ENCODE measurements at regions not wholly inside any gene's neighbourhood (a gene's known extent, or its start where the extent isn't known, plus 50 kb on each side); places are given as distances from the start of the nearest gene placed in this dataset.

DNA sequence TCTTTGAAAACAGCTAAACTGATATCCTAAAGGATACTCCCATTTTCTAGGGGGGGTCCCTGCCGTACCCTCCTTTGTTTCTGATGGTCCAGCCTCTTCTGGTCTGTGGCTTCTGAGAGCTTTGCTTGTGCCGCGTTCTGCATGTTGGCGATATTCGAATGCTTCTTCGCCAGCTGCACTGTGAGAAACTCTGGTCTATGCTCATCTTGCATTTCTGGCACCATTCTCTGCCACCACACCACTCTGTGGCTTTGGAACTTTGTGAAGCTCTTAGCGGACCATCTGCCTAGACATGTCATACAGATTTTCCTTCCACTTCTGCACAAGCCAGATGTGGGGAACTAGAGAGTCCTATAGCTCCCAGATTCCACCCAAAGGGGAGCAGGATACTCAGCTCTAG, 197.2 kb downstream of the REEP3 start:
- no peaks in the 10 kb centered on the region for H4K20me1 ChIP-seq (ENCODE audit: insufficient read depth, low read length)
- H3K4me1 ChIP-seq (ENCODE audit: low read length), result peaks cover 17% of the 10 kb centered on the region
- H3K27ac ChIP-seq (ENCODE audit: low read length), result no peak overlapping the region
- no peak overlapping the region for H3K9ac ChIP-seq (ENCODE audit: low read length)
- no peak overlapping the region for H3K4me2 ChIP-seq (ENCODE audit: low read length)
- H2AFZ ChIP-seq (ENCODE audit: low read depth, low read length), result no peak overlapping the region
- no peaks in the 10 kb centered on the region for H3K9me3 ChIP-seq (ENCODE audit: insufficient read depth, low read length)
- no peak for TF ChIP-seq EZH2phosphoT487 (IDR thresholded peaks at IDR 0.05; ENCODE audit: low read depth)
- TF ChIP-seq, protein P1, sequence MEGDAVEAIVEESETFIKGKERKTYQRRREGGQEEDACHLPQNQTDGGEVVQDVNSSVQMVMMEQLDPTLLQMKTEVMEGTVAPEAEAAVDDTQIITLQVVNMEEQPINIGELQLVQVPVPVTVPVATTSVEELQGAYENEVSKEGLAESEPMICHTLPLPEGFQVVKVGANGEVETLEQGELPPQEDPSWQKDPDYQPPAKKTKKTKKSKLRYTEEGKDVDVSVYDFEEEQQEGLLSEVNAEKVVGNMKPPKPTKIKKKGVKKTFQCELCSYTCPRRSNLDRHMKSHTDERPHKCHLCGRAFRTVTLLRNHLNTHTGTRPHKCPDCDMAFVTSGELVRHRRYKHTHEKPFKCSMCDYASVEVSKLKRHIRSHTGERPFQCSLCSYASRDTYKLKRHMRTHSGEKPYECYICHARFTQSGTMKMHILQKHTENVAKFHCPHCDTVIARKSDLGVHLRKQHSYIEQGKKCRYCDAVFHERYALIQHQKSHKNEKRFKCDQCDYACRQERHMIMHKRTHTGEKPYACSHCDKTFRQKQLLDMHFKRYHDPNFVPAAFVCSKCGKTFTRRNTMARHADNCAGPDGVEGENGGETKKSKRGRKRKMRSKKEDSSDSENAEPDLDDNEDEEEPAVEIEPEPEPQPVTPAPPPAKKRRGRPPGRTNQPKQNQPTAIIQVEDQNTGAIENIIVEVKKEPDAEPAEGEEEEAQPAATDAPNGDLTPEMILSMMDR (IDR thresholded peaks at IDR 0.05; ENCODE audit: low read depth, low read length), result no peak
- no peaks in the 10 kb centered on the region for H3K36me3 ChIP-seq (replicated peaks; ENCODE audit: low read depth, low read length)
- no peak overlapping the region for H3K4me3 ChIP-seq (ENCODE audit: low read length)
- no peaks in the 10 kb centered on the region for H3K79me2 ChIP-seq (ENCODE audit: low read length)
- peaks cover 22% of the 10 kb centered on the region; the same call in 1 of the 2 replicates for H3K27me3 ChIP-seq (ENCODE audit: low read depth, low read length)

DNA sequence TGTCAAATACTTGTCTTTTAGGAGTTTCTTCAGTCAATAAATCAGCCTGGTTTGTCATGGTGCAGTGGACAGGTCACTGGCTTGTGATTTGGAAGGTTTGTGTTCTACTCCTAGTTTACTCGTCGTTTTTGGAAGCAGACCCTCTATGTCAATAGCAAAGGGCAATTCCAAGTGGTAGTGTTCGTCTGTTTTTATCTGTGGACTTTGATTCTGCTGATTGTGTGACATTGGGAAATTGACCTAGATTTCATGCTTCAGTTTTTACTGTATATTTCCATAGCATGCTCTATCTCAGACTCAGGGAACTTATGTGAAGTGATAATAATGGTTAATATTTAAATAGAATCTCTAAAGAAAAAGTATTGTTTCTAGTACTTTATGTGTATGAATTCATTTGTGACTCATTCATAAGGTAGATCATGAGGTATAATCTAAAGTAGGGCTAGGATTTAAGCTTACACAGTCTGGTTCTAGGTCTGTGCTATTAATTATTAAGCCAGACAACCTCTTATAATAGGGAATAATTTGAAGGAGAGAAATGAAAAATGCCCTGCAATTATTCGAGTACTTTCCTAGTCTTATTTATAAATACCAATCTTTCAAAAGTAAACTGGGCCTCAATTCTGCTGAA, 198.1 kb downstream of the REEP3 start:
- TF ChIP-seq, protein P1 (IDR thresholded peaks at IDR 0.05; ENCODE audit: low read depth, low read length), result no peak
- TF ChIP-seq EZH2phosphoT487 (IDR thresholded peaks at IDR 0.05; ENCODE audit: low read depth), result no peak
- no peak overlapping the region for H3K4me2 ChIP-seq (ENCODE audit: low read length)
- no peak overlapping the region for H3K4me3 ChIP-seq (ENCODE audit: low read length)
- no peak overlapping the region for H3K27ac ChIP-seq (ENCODE audit: low read length)
- no peaks in the 10 kb centered on the region for H3K36me3 ChIP-seq (replicated peaks; ENCODE audit: low read depth, low read length)
- peaks cover 17% of the 10 kb centered on the region for H3K4me1 ChIP-seq (ENCODE audit: low read length)
- no peaks in the 10 kb centered on the region for H3K79me2 ChIP-seq (ENCODE audit: low read length)
- H3K27me3 ChIP-seq (ENCODE audit: low read depth, low read length), result peaks cover 22% of the 10 kb centered on the region; the same call in 1 of the 2 replicates
- H4K20me1 ChIP-seq (ENCODE audit: insufficient read depth, low read length), result no peaks in the 10 kb centered on the region
- no peak overlapping the region for H3K9ac ChIP-seq (ENCODE audit: low read length)
- no peak overlapping the region for H2AFZ ChIP-seq (ENCODE audit: low read depth, low read length)
- H3K9me3 ChIP-seq (ENCODE audit: insufficient read depth, low read length), result no peaks in the 10 kb centered on the region

DNA sequence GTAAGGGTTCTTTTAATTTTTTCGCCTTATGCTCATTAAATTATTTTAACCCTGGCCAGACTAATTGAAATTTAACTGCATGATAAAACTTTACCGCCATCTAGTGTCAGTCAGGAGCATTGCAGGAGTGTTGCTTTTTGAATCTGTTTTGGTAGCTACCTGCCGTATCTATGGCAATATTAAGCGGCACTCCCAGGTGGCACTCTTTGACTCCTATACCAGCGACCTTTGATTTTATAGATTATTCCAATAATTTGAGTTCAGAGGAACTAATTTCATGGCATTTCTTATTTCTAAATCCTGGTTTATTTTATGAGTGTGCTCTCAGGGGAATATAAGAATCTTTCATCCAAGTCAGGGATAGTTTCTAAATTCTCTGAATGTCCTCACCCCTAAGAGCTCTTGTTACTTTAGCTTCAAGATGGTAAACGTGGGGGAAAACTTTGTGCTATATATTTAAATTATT, 198.9 kb downstream of the REEP3 start:
- TF ChIP-seq, protein P1 (IDR thresholded peaks at IDR 0.05; ENCODE audit: low read depth, low read length), result peak; percentile 73
- no peak for TF ChIP-seq EZH2phosphoT487 (IDR thresholded peaks at IDR 0.05; ENCODE audit: low read depth)

DNA sequence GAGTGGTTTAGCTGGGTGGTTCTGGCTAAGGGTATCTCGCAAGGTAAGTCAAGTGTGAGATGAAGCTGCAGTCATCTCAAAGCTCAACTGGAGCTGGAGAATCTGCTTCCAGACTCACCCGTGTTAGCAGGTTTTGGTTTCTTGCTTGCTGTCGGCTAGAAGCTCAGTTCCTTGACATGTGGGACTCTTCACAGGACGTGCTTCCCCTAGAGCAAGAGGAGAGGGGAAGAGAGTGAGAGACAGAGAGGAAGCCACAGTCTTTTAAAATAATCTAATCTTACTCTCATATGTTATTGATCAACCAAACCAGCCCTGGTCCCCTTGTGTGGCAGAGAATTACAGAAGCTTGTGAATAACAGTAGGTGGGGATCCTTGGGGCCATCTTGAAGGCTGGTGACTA, 199.5 kb downstream of the REEP3 start:
- TF ChIP-seq EZH2phosphoT487 (IDR thresholded peaks at IDR 0.05; ENCODE audit: low read depth), result no peak
- TF ChIP-seq, protein P1 (IDR thresholded peaks at IDR 0.05; ENCODE audit: low read depth, low read length), result no peak
- Histone ChIP-seq H3K27me3 (ENCODE audit: low read depth, low read length) (peaks cover 21% of the 10 kb centered on the region; the same call in 1 of the 2 replicates), H3K9me3 (ENCODE audit: insufficient read depth, low read length) (no peaks in the 10 kb centered on the region), H3K4me1 (ENCODE audit: low read length) (peaks cover 17% of the 10 kb centered on the region), H3K4me2 (ENCODE audit: low read length) (peak overlapping the region; percentile 56), H3K79me2 (ENCODE audit: low read length) (no peaks in the 10 kb centered on the region), H3K9ac (ENCODE audit: low read length) (no peak overlapping the region), H3K4me3 (ENCODE audit: low read length) (0 out of 2 replicates have a peak overlapping the region, but pooled peaks have one; percentile 18), H3K36me3 (replicated peaks; ENCODE audit: low read depth, low read length) (no peaks in the 10 kb centered on the region), H3K27ac (ENCODE audit: low read length) (no peak overlapping the region), H4K20me1 (ENCODE audit: insufficient read depth, low read length) (no peaks in the 10 kb centered on the region), H2AFZ (ENCODE audit: low read depth, low read length) (no peak overlapping the region)

More for the DNA sequence above, 198.9 kb downstream of the REEP3 start:
- Histone ChIP-seq H3K27me3 (ENCODE audit: low read depth, low read length) (peaks cover 22% of the 10 kb centered on the region; the same call in 1 of the 2 replicates), H3K4me2 (ENCODE audit: low read length) (peak overlapping the region; percentile 56), H3K4me3 (ENCODE audit: low read length) (no peak overlapping the region), H3K4me1 (ENCODE audit: low read length) (peaks cover 17% of the 10 kb centered on the region), H3K9me3 (ENCODE audit: insufficient read depth, low read length) (no peaks in the 10 kb centered on the region), H3K27ac (ENCODE audit: low read length) (no peak overlapping the region), H2AFZ (ENCODE audit: low read depth, low read length) (no peak overlapping the region), H3K9ac (ENCODE audit: low read length) (no peak overlapping the region), H4K20me1 (ENCODE audit: insufficient read depth, low read length) (no peaks in the 10 kb centered on the region), H3K79me2 (ENCODE audit: low read length) (no peaks in the 10 kb centered on the region), H3K36me3 (replicated peaks; ENCODE audit: low read depth, low read length) (no peaks in the 10 kb centered on the region)
